Activated T-helper 1 cell treated with anti-CD3 and anti-CD28 coated beads, Interleukin-2, amount 50 U/mL, for 16 hours (primary cell): ENCODE measurements at regions not wholly inside any gene's neighbourhood (a gene's known extent, or its start where the extent isn't known, plus 50 kb on each side); places are given as distances from the start of the nearest gene placed in this dataset.
"Not testable (repeated sequence)": the region's sequence is repeated elsewhere in the genome, so short reads cannot be mapped to it uniquely, and the experiment has no call there.

Source experiments
- DNase-seq, 2 donors: peaks; one replicate each; pipeline ENCODE4 v3.0.0-alpha.2; 2020; ENCODE audit warnings: low read depth in 1 of 2, low spot score in 1 of 2

DNA sequence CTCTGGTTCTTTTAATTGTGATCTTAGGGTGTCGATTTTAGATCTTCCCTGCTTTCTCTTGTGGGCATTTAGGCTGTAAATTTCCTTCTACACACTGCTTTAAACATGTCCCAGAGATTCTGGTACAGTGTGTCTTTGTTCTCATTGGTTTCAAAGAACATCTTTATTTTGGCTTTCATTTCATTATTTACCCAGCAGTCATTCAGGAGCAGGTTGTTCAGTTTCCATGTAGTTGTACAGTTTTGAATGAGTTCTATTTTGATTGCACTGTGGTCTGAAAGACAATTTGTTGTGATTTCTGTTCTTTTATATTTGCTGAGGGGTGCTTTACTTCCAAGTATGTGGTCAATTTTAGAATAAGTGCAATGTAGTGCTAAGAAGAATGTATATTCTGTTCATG is 423.8 kb downstream of the PIK3C3 start:
- not testable (repeated sequence) for DNase-seq

DNA sequence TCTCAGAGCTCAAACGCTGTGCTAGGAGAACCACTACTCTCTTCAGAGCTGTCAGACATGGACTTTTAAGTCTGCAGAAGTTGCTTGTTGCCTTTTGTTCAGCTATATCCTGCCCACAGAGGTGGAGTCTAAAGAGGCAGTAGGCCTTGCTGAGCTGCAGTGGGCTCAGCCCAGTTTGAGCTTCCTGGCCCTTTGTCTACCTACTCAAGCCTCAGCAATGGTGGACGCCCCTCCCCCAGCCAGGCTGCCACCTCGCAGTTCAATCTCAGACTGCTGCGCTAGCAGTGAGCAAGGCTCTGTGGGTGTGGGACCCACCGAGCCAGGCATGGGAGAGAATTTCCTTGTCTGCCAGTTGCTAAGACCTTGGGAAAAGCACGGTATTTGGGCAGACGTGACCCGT is 426.2 kb downstream of the PIK3C3 start:
- not testable (repeated sequence) for DNase-seq

- DNase-seq = no peak
Measured at GRCh38 chr18:42392416-42392815, 437.4 kb downstream of the PIK3C3 start.

DNA sequence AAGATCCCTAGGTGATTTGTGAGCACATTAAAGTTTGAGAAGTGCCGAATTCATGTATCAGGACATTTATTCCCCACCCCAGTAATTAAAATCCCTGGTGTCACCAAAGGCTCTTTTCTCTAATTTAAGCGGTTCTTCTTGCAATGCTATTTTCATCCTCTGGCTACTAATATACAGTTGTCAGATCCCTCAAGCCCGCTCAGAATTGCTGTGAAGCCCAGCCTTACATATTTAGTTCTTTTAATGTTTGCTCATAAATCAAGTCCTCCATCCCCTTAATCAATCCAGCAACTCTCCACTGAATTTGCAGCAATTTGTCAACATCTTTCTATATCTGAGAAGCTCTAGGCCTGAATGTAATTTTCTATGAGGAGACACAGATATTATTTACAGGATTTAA is 437.9 kb downstream of the PIK3C3 start:
- DNase-seq = no peak

- DNase-seq = no peak
Measured at GRCh38 chr18:42394238-42394637, 439.2 kb downstream of the PIK3C3 start.

DNA sequence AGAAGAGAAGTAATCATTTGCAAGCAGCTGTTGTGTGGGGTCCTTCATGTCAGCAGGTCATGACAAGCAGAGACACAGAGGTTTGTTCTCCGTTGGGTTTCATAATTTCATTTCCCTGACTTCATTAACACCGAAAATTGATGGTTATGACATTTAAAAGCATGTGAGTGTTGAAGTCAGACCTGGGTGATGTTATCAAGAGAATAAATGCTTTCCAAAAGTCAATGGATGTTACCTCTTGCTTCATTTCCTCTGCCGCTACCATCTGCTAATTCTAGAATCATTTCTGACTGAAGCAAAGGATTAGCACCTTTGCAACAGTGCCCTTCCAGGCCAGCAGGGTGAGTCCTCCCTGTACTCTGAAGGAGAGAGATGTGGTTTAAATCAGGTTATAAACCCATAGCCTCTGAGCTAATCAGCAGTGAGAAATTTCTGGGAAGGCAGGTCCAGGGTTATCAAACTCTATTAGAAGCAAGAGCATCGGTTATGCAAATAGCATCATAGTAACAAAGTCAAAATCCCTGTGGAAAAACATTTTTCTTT is 446.2 kb downstream of the PIK3C3 start:
- no peak for DNase-seq

- DNase-seq = no peak
Measured at GRCh38 chr18:42404151-42404550, 449.1 kb downstream of the PIK3C3 start.

DNA sequence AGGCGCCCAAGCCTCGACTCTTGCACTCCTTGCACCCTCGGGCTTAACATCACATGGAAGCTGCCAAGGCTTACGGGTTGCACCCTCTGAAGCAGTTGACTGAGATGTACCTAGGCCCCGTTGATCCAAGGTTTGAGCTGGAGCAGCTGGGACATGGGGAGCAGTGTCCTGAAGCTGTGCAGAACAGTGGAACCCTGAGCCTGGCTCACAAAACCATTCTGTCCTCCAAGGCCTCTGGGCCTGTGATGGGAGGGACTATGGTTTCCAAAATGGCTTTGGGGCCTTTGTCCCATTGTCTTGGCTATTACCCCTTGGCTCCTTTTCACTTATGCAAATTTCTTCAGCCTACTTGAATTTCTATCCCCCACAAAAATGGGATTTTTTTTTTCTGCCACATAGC is 454.0 kb downstream of the PIK3C3 start:
- DNase-seq = no peak

- no peak for DNase-seq
Measured at GRCh38 chr18:42412281-42412680, 457.2 kb downstream of the PIK3C3 start.

DNA sequence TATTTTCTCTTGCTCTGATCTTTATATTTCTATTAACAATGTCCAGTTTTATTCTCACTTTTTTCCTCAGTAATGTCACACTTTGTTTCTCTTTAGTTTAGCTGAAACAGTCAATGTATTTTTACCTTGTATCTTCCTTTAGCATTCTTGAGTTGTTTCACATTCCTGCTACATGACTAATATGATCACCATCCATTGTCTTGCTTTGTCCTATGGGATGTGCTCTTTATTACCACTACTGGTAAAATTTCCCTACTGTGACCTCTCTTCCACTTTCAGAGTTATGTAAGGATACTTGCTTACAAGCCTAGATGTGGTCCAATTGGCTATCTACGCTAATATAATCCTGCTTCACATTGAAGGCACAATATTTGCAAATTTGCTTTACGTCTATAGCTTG is 457.9 kb downstream of the PIK3C3 start:
- DNase-seq = no peak

GRCh38 chr18:42413870-42414269 is 458.8 kb downstream of the PIK3C3 start:
- no peak for DNase-seq

- DNase-seq = no peak
Measured at GRCh38 chr18:42414756-42415454, 459.9 kb downstream of the PIK3C3 start.

DNA sequence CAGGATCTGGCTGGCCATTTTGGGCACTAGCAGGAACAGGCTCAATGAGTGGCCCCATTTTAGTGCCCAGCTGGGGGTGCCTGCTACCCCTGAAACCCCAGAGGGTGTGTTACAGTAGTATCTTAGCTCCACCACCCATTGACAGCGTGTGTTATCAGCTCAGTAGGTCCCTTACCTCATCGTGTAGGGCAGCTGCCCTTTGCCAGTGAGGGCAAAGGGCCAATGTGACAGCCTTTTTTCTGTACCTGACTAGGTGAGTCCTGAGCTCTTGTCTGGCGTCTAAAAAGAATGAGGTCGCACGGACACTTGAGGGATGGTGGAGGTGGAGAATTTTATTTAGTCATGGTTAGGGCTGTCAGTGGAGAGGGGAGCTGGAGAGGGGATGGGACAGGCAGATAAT is 462.2 kb downstream of the PIK3C3 start:
- DNase-seq = no peak

DNA sequence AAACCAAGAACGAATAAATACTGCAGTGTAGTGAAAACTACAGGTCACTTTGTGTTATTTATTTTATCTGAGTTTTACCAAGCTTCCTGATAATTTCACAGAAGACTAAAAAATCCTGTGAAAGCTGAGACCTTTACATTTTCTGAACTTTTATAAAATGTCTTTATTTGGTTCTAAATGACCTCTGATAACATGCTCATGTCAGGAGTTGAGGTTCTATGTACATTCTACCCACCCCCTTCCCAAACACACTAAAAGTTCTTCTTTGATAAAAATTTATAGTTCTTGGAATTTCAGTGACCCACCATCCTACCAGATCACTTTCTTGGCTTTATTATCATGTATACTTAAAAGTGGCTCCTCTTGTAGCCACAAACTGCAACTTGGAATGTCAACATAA is 463.1 kb downstream of the PIK3C3 start:
- no peak for DNase-seq

DNA sequence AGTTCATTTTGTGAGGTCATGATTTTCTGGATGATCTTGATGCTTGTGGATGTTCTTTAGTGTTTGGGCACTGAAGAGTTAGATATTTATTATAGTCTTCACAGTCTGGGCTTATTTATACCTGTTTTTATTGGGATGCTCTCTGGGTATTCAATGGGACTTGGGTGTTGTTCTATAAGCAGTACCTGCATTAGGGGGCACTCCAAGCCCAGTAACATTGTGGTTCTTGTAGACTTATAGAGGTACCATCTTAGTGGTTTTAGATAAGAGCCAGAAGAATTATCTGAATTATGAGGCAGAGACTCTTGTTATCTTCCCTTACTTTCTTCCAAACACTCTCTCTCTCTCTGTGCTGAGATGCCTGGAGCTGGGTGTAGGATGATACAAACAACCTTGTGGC is 470.0 kb downstream of the PIK3C3 start:
- DNase-seq = no peak

- DNase-seq = no peak
Measured at GRCh38 chr18:42426496-42427015, 471.5 kb downstream of the PIK3C3 start.

- DNase-seq = no peak
Measured at GRCh38 chr18:42429196-42429595, 474.2 kb downstream of the PIK3C3 start.

GRCh38 chr18:42436222-42436765 is 481.3 kb downstream of the PIK3C3 start:
- DNase-seq = no peak

DNA sequence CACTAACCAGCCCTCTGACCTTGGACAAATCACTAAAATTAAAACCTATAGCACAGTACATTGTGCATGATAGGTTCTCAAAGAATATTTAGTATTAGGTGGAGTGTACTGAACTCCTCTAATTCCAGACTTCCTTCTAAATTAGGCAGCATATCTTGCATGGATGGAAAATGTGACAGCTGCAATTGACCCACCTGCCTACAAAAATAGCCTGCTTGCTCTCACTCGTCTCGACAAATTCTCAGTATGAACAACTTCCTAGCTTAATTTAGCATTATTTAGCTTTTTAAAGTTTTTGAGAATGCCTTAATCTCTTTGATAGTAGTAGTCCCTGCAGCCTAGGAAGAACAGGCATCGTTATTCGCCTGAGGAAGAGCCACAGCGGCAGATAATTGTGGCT is 482.0 kb downstream of the PIK3C3 start:
- no peak for DNase-seq

- no peak for DNase-seq
Measured at GRCh38 chr18:42437646-42438045, 482.6 kb downstream of the PIK3C3 start.

GRCh38 chr18:42442656-42443055 is 487.6 kb downstream of the PIK3C3 start:
- DNase-seq = no peak

DNA sequence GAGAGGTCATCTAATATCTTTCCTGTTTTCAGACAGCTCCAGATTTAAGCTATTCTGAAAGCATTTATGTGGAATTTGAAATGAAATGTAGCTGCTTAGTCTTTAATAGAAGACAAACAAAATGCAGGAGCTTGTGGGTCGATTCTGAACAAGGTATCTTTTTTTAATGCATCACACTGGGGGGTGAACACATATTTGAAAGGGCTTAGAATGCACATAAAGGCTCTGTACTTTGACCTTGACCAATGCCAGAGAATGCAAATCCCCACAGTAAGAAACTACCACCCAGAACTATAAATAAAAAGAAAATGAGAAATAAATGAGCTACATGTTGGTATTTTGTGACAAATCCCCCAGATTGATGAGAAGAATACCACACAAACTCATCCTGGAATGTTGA is 489.3 kb downstream of the PIK3C3 start:
- no peak for DNase-seq

- no peak for DNase-seq
Measured at GRCh38 chr18:42445359-42445758, 490.3 kb downstream of the PIK3C3 start.
